ENCODE measurements at regions not wholly inside any gene's neighbourhood (a gene's known extent, or its start where the extent isn't known, plus 50 kb on each side); places are given as distances from the start of the nearest gene placed in this dataset.

- TF ChIP-seq CTCF (IDR thresholded peaks at IDR 0.05; ENCODE audit: low read depth, low read length), result no peak
- H3K4me3 ChIP-seq (ENCODE audit: low read depth, low read length), result no peak overlapping the region
These were observed 595.1 kb downstream of the TUSC7 start for GRCh38 chr3:117304681-117305080.

- no peak for TF ChIP-seq CTCF (IDR thresholded peaks at IDR 0.05; ENCODE audit: low read depth, low read length)
- no peak overlapping the region for H3K4me3 ChIP-seq (ENCODE audit: low read depth, low read length)
These were observed 596.1 kb downstream of the TUSC7 start for GRCh38 chr3:117305681-117306080.

- TF ChIP-seq CTCF (IDR thresholded peaks at IDR 0.05; ENCODE audit: low read depth, low read length), result no peak
- no peak overlapping the region for H3K4me3 ChIP-seq (ENCODE audit: low read depth, low read length)
These were observed 596.7 kb downstream of the TUSC7 start for GRCh38 chr3:117306299-117306698.

- TF ChIP-seq CTCF (IDR thresholded peaks at IDR 0.05; ENCODE audit: low read depth, low read length), result no peak
- H3K4me3 ChIP-seq (ENCODE audit: low read depth, low read length), result no peak overlapping the region
These were observed 598.8 kb downstream of the TUSC7 start for GRCh38 chr3:117308353-117308752.

- no peak for TF ChIP-seq CTCF (IDR thresholded peaks at IDR 0.05; ENCODE audit: low read depth, low read length)
- no peak overlapping the region for H3K4me3 ChIP-seq (ENCODE audit: low read depth, low read length)
These were observed 599.2 kb downstream of the TUSC7 start for GRCh38 chr3:117308756-117309155.

GRCh38 chr3:117310536-117310935 lies 601.0 kb downstream of the TUSC7 start:
- H3K4me3 ChIP-seq (ENCODE audit: low read depth, low read length), result no peak overlapping the region
- no peak for TF ChIP-seq CTCF (IDR thresholded peaks at IDR 0.05; ENCODE audit: low read depth, low read length)

GRCh38 chr3:117314441-117315150 lies 605.0 kb downstream of the TUSC7 start:
- H3K4me3 ChIP-seq (ENCODE audit: low read depth, low read length), result no peak overlapping the region
- no peak for TF ChIP-seq CTCF (IDR thresholded peaks at IDR 0.05; ENCODE audit: low read depth, low read length)

All from WI38 (cell line).